Prostate gland (tissue), 1 donor: ENCODE measurements at regions not wholly inside any gene's neighbourhood (a gene's known extent, or its start where the extent isn't known, plus 50 kb on each side); places are given as distances from the start of the nearest gene placed in this dataset.

Experiments used
- POLR2A ChIP-seq: fragments of 450-650 bp; IDR thresholded peaks from one replicate; pipeline ENCODE4 v1.6.1; 2016; ENCODE audit warnings: antibody characterized with exemption, mild to moderate bottlenecking
- POLR2AphosphoS5 ChIP-seq: sonication (generic); formaldehyde crosslinking; IDR thresholded peaks from one replicate; pipeline ENCODE4 v1.6.1; 2017; ENCODE audit warnings: antibody characterized with exemption

- TF ChIP-seq POLR2A, result no peak
- no peak for TF ChIP-seq POLR2AphosphoS5
These were observed 756.6 kb downstream of the RNF144A start for GRCh38 chr2:7673853-7674252.
